HepG2 (cell line): ENCODE measurements at regions not wholly inside any gene's neighbourhood (a gene's known extent, or its start where the extent isn't known, plus 50 kb on each side); places are given as distances from the start of the nearest gene placed in this dataset.

Source experiments
- ATAC-seq: fragments of 200-7000 bp; cut with Tn5 transposase; 3 replicates; pipeline ENCODE4 v1.9.1; 2020; ENCODE audit warnings: mild to moderate bottlenecking, moderate library complexity
- BruUV-seq: library from RNA; stranded (reverse); fragments of 400-500 nt; replicated peaks from 2 replicates; lab custom pipeline; 2021; lab: Mats Ljungman, UMichigan
- CTCF ChIA-PET: fragments of 300-600 bp; formaldehyde crosslinking; extraction: SDS; loops from one replicate; lab custom pipeline; 2021; ENCODE audit warnings: low total read pairs, inconsistent platforms, low intra/inter-chr PET ratio; lab: Yijun Ruan, JAX
- POLR2A ChIA-PET: fragments of 350-600 bp; sonication (Branson Sonifier 250); formaldehyde crosslinking; loops from one replicate; lab custom pipeline; 2020; ENCODE audit warnings: antibody characterized with exemption, inconsistent platforms; lab: Yijun Ruan, JAX
- DNase-seq: peaks from one replicate; pipeline ENCODE4 v3.0.0-alpha.2; 2015; ENCODE audit warnings: low spot score
- FAIRE-seq: peaks from 3 replicates; lab custom pipeline; 2011; peaks lifted over from hg19 to GRCh38; lab: Jason Lieb, UNC
- H2AFZ ChIP-seq: one replicate; pipeline ENCODE4 v1.6.1; 2011; ENCODE audit warnings: low read length, inconsistent platforms
- H3K27ac ChIP-seq: fragments of 300-600 bp; 3 replicates; pipeline ENCODE4 v1.8.0; 2011; ENCODE audit warnings: mixed run types, mild to moderate bottlenecking, mixed read lengths, low read length, inconsistent platforms; ENCODE audit not compliant: insufficient read depth; ENCODE audit errors: extremely low read length
- H3K27me3 ChIP-seq, 2 experiments: fragments of 200-600 bp in 1 of 2; 2 replicates in 1 of 2; 3 replicates in 1 of 2; pipeline versions ENCODE4 v1.6.0 to v1.8.0; 2011; ENCODE audit warnings: low read length in 2 of 2, mild to moderate bottlenecking in 2 of 2, moderate library complexity in 2 of 2, inconsistent platforms in 1 of 2; ENCODE audit not compliant: insufficient read depth in 2 of 2, control insufficient read depth in 1 of 2
- H3K36me3 ChIP-seq, 2 experiments: fragments of 200-600 bp in 1 of 2; replicated peaks in 1 of 2; 2 replicates in 1 of 2; 3 replicates in 1 of 2; pipeline versions ENCODE4 v1.5.1 to v1.8.0; 2011; ENCODE audit warnings: low read length in 2 of 2, inconsistent platforms in 1 of 2; ENCODE audit not compliant: insufficient read depth in 2 of 2, control insufficient read depth in 1 of 2
- H3K4me1 ChIP-seq: 2 replicates; pipeline ENCODE4 v1.5.1; 2012; ENCODE audit warnings: low read length, inconsistent platforms; ENCODE audit not compliant: insufficient read depth
- H3K4me2 ChIP-seq: 2 replicates; pipeline ENCODE4 v1.6.0; 2011; ENCODE audit warnings: low read depth, low read length, inconsistent platforms
- H3K4me3 ChIP-seq, 3 experiments: fragments of 200-600 bp in 1 of 3; sonication (generic), shearing (Covaris generic) in 1 of 3; replicated peaks in 1 of 3; 2 replicates each; pipeline ENCODE4 v1.5.1; 2011 to 2016; ENCODE audit warnings: low read length in 3 of 3, inconsistent platforms in 2 of 3, low read depth in 2 of 3, mild to moderate bottlenecking in 2 of 3, control low read depth in 1 of 3, mixed read lengths in 1 of 3; ENCODE audit not compliant: insufficient read depth in 1 of 3
- H3K79me2 ChIP-seq: one replicate; pipeline ENCODE4 v1.6.1; 2011; ENCODE audit warnings: low read length, inconsistent platforms; ENCODE audit not compliant: insufficient read depth
- H3K9ac ChIP-seq: 2 replicates; pipeline ENCODE4 v1.6.0; 2011; ENCODE audit warnings: mild to moderate bottlenecking, low read depth, low read length, inconsistent platforms; ENCODE audit not compliant: insufficient read depth
- H3K9me3 ChIP-seq: 2 replicates; pipeline ENCODE4 v1.5.1; 2012; ENCODE audit warnings: mild to moderate bottlenecking, low read length
- H4K20me1 ChIP-seq: 2 replicates; pipeline ENCODE4 v1.6.0; 2011; ENCODE audit warnings: inconsistent platforms, mild to moderate bottlenecking, low read length, moderate library complexity; ENCODE audit not compliant: insufficient read depth
- FOXC1 ChIP-seq: sonication (generic); formaldehyde crosslinking; IDR thresholded peaks from 2 replicates; pipeline ENCODE4 v1.8.0; 2022; ENCODE audit warnings: mild to moderate bottlenecking, missing genetic modification reagents, borderline replicate concordance
- HDAC1 ChIP-seq: sonication (generic); formaldehyde crosslinking; IDR thresholded peaks from 2 replicates; pipeline ENCODE4 v1.5.1; 2020; ENCODE audit warnings: mild to moderate bottlenecking, missing genetic modification reagents
- HMG20B ChIP-seq: conservative IDR thresholded peaks from 2 replicates; pipeline ENCODE4 v1.6.1; 2016; ENCODE audit warnings: missing genetic modification reagents, missing compliant biosample characterization
- MAZ ChIP-seq, 2 experiments: sonication (generic) in 1 of 2; formaldehyde crosslinking in 1 of 2; IDR thresholded peaks; 2 replicates each; pipeline versions ENCODE4 v1.5.0 to v1.6.1; 2012 to 2020; ENCODE audit warnings: low read depth in 2 of 2, mild to moderate bottlenecking in 2 of 2, borderline replicate concordance in 1 of 2, improper control_type of control experiment in 1 of 2, low read length in 1 of 2, missing genetic modification reagents in 1 of 2, moderate library complexity in 1 of 2
- NFIC ChIP-seq: IDR thresholded peaks from 2 replicates; pipeline ENCODE4 v1.6.1; 2012; ENCODE audit warnings: mild to moderate bottlenecking, low read length, inconsistent platforms
- NR0B2 ChIP-seq: sonication (generic); formaldehyde crosslinking; IDR thresholded peaks from 2 replicates; pipeline ENCODE4 v1.4.0; 2020; ENCODE audit warnings: mild to moderate bottlenecking, missing genetic modification reagents
- POLR2AphosphoS2 ChIP-seq: IDR thresholded peaks from 2 replicates; pipeline ENCODE4 v1.6.1; 2011; ENCODE audit warnings: low read depth, low read length, improper control_type of control experiment
- SMARCE1 ChIP-seq: fragments of 450-650 bp; IDR thresholded peaks from 2 replicates; pipeline ENCODE4 v1.6.1; 2017; ENCODE audit warnings: borderline replicate concordance
- SNAI1 ChIP-seq: sonication (generic); formaldehyde crosslinking; IDR thresholded peaks from 2 replicates; pipeline ENCODE4 v1.5.0; 2020; ENCODE audit warnings: mild to moderate bottlenecking, missing genetic modification reagents, borderline replicate concordance
- ZFP36 ChIP-seq: fragments of 150-350 bp; IDR thresholded peaks from 2 replicates; pipeline ENCODE4 v1.6.1; 2018; ENCODE audit warnings: borderline replicate concordance, low read length, low read depth; ENCODE audit not compliant: partially characterized antibody
- ZNF275 ChIP-seq: sonication (generic); formaldehyde crosslinking; IDR thresholded peaks from 2 replicates; pipeline ENCODE4 v1.8.0; 2022; ENCODE audit warnings: missing genetic modification reagents, mild to moderate bottlenecking, inconsistent platforms, borderline replicate concordance
- ZNF317 ChIP-seq: sonication (generic); formaldehyde crosslinking; IDR thresholded peaks from 2 replicates; pipeline ENCODE4 v1.5.0; 2020; ENCODE audit warnings: mild to moderate bottlenecking, missing genetic modification reagents
- ZNF33B ChIP-seq: sonication (generic); formaldehyde crosslinking; IDR thresholded peaks from 2 replicates; pipeline ENCODE4 v1.5.1; 2020; ENCODE audit warnings: mild to moderate bottlenecking, missing genetic modification reagents
- ZNF510 ChIP-seq: sonication (generic); formaldehyde crosslinking; IDR thresholded peaks from 2 replicates; pipeline ENCODE4 v1.4.0; 2020; ENCODE audit warnings: low read depth, mild to moderate bottlenecking, missing genetic modification reagents
- ZNF552 ChIP-seq: sonication (generic); formaldehyde crosslinking; IDR thresholded peaks from 2 replicates; pipeline ENCODE4 v1.9.0; 2022; ENCODE audit warnings: missing genetic modification reagents, mild to moderate bottlenecking, borderline replicate concordance
- ZNF576 ChIP-seq: sonication (generic); formaldehyde crosslinking; IDR thresholded peaks from 2 replicates; pipeline ENCODE4 v1.4.0; 2020; ENCODE audit warnings: mild to moderate bottlenecking, missing genetic modification reagents
- ZNF619 ChIP-seq: sonication (generic); formaldehyde crosslinking; IDR thresholded peaks from 2 replicates; pipeline ENCODE4 v1.4.0; 2020; ENCODE audit warnings: mild to moderate bottlenecking, missing genetic modification reagents
- ZNF777 ChIP-seq: sonication (generic); formaldehyde crosslinking; IDR thresholded peaks from 2 replicates; pipeline ENCODE4 v1.4.0; 2020; ENCODE audit warnings: missing genetic modification reagents
- WGBS: methylation state at CpG from one replicate; pipeline ENCODE4 v1.1.6; 2017; ENCODE audit warnings: low lambda C conversion rate; 5-methylcytosine and 5-hydroxymethylcytosine counted together
- in situ Hi-C: cut with HindIII; loops from 2 replicates; pipeline ENCODE4 v1.10.0; 2017; ENCODE audit warnings: low pct_unique_long_range_greater_than_20kb; ENCODE audit not compliant: extremely low pct_ligation_motif_present
- intact Hi-C: fragments of 100-400 bp; cut with micrococcal nuclease; formaldehyde crosslinking; loops from one replicate; pipeline ENCODE4 v1.10.0; 2022; ENCODE audit not compliant: unreplicated experiment
- TF ChIP-seq, protein P1 (sequence below): sonication (generic); formaldehyde crosslinking; IDR thresholded peaks from 2 replicates; pipeline ENCODE4 v1.8.0; 2022; ENCODE audit warnings: mild to moderate bottlenecking, missing genetic modification reagents, moderate library complexity

DNA sequence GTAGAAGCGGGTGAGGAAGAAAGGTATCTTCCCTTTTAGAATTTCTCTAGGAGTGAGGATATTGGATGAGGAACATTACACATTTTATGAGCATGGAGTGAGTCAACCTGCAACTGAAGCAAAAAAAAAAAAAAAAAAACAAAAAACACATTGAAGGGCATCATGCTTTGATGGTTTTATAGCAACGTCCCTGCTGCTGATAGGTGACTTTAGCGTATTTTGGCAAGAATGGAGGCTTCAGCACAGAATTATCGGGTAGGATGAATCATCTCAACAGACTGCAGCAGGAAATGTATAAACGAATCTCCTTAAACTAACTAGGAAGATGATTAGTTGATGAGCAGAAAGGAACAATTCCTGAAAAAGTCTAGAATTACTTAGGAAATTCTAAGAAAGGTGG is 1359.6 kb upstream of the ATXN8OS start:
- no peak overlapping the region for H3K4me3 ChIP-seq
- ATAC-seq (no peak), FAIRE-seq (no peak)
- H3K4me2 ChIP-seq: no peak overlapping the region
- H3K9ac ChIP-seq: no peak overlapping the region
- no TSS peak for BruUV-seq
- intact Hi-C loops: no loop called here
- TF ChIP-seq ZNF317 (CRISPR knock-in tag) (no peak), ZNF777 (CRISPR knock-in tag) (no peak), NR0B2 (CRISPR knock-in tag) (no peak), MAZ (IDR thresholded peaks at IDR 0.05; ENCODE audit: borderline replicate concordance, low read depth, low read length) (no peak), MAZ (CRISPR knock-in tag; IDR thresholded peaks at IDR 0.05; ENCODE audit: low read depth) (no peak), HDAC1 (no peak), ZNF552 (CRISPR knock-in tag) (no peak), ZNF510 (no peak), ZNF619 (CRISPR knock-in tag) (no peak), NFIC (no peak), POLR2AphosphoS2 (no peak), ZFP36 (no peak), HMG20B (CRISPR knock-in tag) (no peak), FOXC1 (CRISPR knock-in tag) (no peak), SNAI1 (CRISPR knock-in tag) (no peak), ZNF33B (no peak), SMARCE1 (no peak), ZNF576 (CRISPR knock-in tag) (no peak), ZNF275 (CRISPR knock-in tag) (no peak)
- TF ChIP-seq, protein P1, sequence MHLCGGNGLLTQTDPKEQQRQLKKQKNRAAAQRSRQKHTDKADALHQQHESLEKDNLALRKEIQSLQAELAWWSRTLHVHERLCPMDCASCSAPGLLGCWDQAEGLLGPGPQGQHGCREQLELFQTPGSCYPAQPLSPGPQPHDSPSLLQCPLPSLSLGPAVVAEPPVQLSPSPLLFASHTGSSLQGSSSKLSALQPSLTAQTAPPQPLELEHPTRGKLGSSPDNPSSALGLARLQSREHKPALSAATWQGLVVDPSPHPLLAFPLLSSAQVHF (CRISPR knock-in tag): no peak
- TF ChIP-seq, all 625 proteins: peak for 0
- POLR2A ChIA-PET: no interaction called here
- in situ Hi-C loops: loop anchor here (10.0 kb wide), 1 partner anchor 63 kb away; no protein-coding TSS in a partner anchor
- Histone ChIP-seq H3K27ac (no peak overlapping the region), H3K79me2 (no peaks in the 10 kb centered on the region), H3K27me3 (no peaks in the 10 kb centered on the region), H3K36me3 (no peaks in the 10 kb centered on the region), H4K20me1 (no peaks in the 10 kb centered on the region), H3K4me1 (no peaks in the 10 kb centered on the region), H3K9me3 (no peaks in the 10 kb centered on the region), H2AFZ (no peak overlapping the region)
- no peak for DNase-seq
- 2% methylated on average over 5 of the region's 5 CpGs for WGBS
- CTCF ChIA-PET: no interaction called here
